ENCODE measurements at regions not wholly inside any gene's neighbourhood (a gene's known extent, or its start where the extent isn't known, plus 50 kb on each side); places are given as distances from the start of the nearest gene placed in this dataset.

DNA sequence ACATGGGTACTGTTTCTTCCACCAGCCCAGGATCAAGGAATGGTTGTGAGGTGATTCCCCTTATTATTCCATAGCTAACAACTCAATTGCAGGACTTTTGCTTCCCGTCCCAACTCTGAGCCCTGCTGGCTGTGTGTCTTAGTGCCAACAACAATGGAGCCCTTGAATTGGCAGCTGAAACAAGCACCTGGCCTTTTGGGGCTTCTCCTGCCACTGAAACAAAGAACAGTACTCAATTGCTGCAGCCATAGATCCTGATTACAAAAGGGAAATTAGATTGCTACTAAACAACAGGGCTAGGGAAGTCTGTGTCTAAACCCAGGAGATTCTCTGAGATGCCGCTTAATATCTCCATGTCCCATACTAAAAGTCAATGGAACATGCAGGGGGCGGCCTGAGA is 61.3 kb upstream of the CARMIL1 start:
- TF ChIP-seq CTCF (conservative IDR thresholded peaks at IDR 0.05) (no peak), EZH2 (IDR thresholded peaks at IDR 0.05; ENCODE audit: low read depth) (no peak)
- ChIA-PET CTCF (no interaction called here), POLR2A (ENCODE audit: unreplicated experiment) (no interaction called here)
- Histone ChIP-seq H3F3A (ENCODE audit: insufficient read depth, low read depth) (no peaks in the 10 kb centered on the region), H3K27me3 (ENCODE audit: insufficient read depth, low read depth) (no peaks in the 10 kb centered on the region), H3K9me3 (ENCODE audit: insufficient read depth, low read depth) (no peaks in the 10 kb centered on the region), H3K4me2 (no peak overlapping the region), H3K79me2 (ENCODE audit: low read depth) (no peaks in the 10 kb centered on the region), H3K27ac (no peak overlapping the region), H3K36me3 (ENCODE audit: low read depth) (no peaks in the 10 kb centered on the region), H3K4me3 (no peak overlapping the region), H4K20me1 (ENCODE audit: insufficient read depth) (no peaks in the 10 kb centered on the region), H2AFZ (no peak overlapping the region), H3K9me2 (ENCODE audit: insufficient read depth) (no peaks in the 10 kb centered on the region), H3K4me1 (replicated peaks; ENCODE audit: insufficient read depth) (peaks cover 1% of the 10 kb centered on the region; the same call in 1 of the 2 replicates)
- intact Hi-C loops (cut with micrococcal nuclease; ENCODE audit: unreplicated experiment): loop anchor here (10.0 kb wide), 1 partner anchor 63 kb away; no protein-coding TSS in a partner anchor
- BruUV-seq (replicated peaks): no TSS peak
- DNase-seq: no peak

GRCh38 chr6:25218346-25218745 is 60.8 kb upstream of the CARMIL1 start:
- H3K4me1 ChIP-seq (replicated peaks; ENCODE audit: insufficient read depth): peaks cover 6% of the 10 kb centered on the region; the same call in 1 of the 2 replicates
- H3K4me3 ChIP-seq: no peak overlapping the region
- ChIA-PET POLR2A (ENCODE audit: unreplicated experiment) (no interaction called here), CTCF (no interaction called here)
- no TSS peak for BruUV-seq (replicated peaks)
- H3K9me3 ChIP-seq (ENCODE audit: insufficient read depth, low read depth): no peaks in the 10 kb centered on the region
- no peak for TF ChIP-seq CTCF (conservative IDR thresholded peaks at IDR 0.05)
- H3K27me3 ChIP-seq (ENCODE audit: insufficient read depth, low read depth): no peaks in the 10 kb centered on the region
- no peaks in the 10 kb centered on the region for H3F3A ChIP-seq (ENCODE audit: insufficient read depth, low read depth)
- no peaks in the 10 kb centered on the region for H3K36me3 ChIP-seq (ENCODE audit: low read depth)
- H3K27ac ChIP-seq: no peak overlapping the region
- intact Hi-C loops (cut with micrococcal nuclease; ENCODE audit: unreplicated experiment): loop anchor here (10.0 kb wide), 1 partner anchor 64 kb away; no protein-coding TSS in a partner anchor
- no peaks in the 10 kb centered on the region for H3K79me2 ChIP-seq (ENCODE audit: low read depth)
- DNase-seq: no peak
- no peaks in the 10 kb centered on the region for H4K20me1 ChIP-seq (ENCODE audit: insufficient read depth)
- H2AFZ ChIP-seq: no peak overlapping the region
- H3K4me2 ChIP-seq: no peak overlapping the region
- no peaks in the 10 kb centered on the region for H3K9me2 ChIP-seq (ENCODE audit: insufficient read depth)

DNA sequence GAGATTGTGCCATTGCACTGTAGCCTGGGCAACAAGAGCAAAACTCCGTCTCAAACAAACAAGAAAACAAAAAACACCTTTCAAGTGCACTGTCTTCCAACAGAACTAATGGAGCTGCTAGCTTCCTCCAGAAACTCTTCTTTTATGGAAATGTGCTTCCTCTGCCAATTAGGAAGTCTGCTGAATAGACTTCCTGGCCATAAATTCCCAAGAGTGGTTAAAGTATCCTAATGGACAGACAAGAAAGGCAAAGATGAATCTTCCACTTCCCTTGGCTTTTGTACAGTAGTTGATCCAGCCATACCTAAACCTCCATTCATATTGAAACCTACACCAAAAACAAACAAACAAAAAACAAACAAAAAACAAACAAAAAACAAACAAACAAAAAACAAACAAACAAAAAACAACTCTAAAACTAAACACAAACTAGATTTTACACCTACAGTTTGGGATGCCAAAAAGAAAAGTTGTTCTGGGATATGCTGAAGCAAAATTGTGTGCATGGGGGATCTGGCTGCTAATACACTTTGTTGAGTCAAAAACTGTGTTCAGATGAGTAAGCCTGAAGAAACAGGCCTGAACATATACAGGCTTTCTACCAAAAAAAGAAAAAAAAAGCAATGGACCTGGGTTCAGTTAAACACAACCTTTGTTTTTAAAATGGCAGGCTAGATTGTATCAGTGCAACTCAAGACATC is 59.8 kb upstream of the CARMIL1 start:
- no peaks in the 10 kb centered on the region for H3K9me2 ChIP-seq (ENCODE audit: insufficient read depth)
- no peaks in the 10 kb centered on the region for H3K27me3 ChIP-seq (ENCODE audit: insufficient read depth, low read depth)
- ChIA-PET CTCF (no interaction called here), POLR2A (ENCODE audit: unreplicated experiment) (interaction anchor here (0.6 kb wide), 1 partner anchor 769 kb away, joined by 8 read pairs; no protein-coding TSS in a partner anchor)
- H3K4me1 ChIP-seq (replicated peaks; ENCODE audit: insufficient read depth): peaks cover 7% of the 10 kb centered on the region; the same call in 1 of the 2 replicates
- H3K4me2 ChIP-seq: no peak overlapping the region
- no peak for DNase-seq
- H3K79me2 ChIP-seq (ENCODE audit: low read depth): no peaks in the 10 kb centered on the region
- H3K9me3 ChIP-seq (ENCODE audit: insufficient read depth, low read depth): no peaks in the 10 kb centered on the region
- H3K27ac ChIP-seq: no peak overlapping the region
- no peaks in the 10 kb centered on the region for H3K36me3 ChIP-seq (ENCODE audit: low read depth)
- H4K20me1 ChIP-seq (ENCODE audit: insufficient read depth): no peaks in the 10 kb centered on the region
- no peaks in the 10 kb centered on the region for H3F3A ChIP-seq (ENCODE audit: insufficient read depth, low read depth)
- intact Hi-C loops (cut with micrococcal nuclease; ENCODE audit: unreplicated experiment): loop anchor here (10.0 kb wide), 1 partner anchor 65 kb away; no protein-coding TSS in a partner anchor
- TF ChIP-seq EZH2 (IDR thresholded peaks at IDR 0.05; ENCODE audit: low read depth) (no peak), CTCF (conservative IDR thresholded peaks at IDR 0.05) (no peak)
- no peak overlapping the region for H3K4me3 ChIP-seq
- H2AFZ ChIP-seq: no peak overlapping the region
- no TSS peak for BruUV-seq (replicated peaks)

Measured in PC-9 (cell line).